ENCODE measurements at regions not wholly inside any gene's neighbourhood (a gene's known extent, or its start where the extent isn't known, plus 50 kb on each side); places are given as distances from the start of the nearest gene placed in this dataset.

GRCh38 chr6:147037881-147038280 lies 166.3 kb upstream of the STXBP5 start:
- Histone ChIP-seq H3K27ac (no peak overlapping the region), H3K4me1 (no peaks in the 10 kb centered on the region), H3K27me3 (no peaks in the 10 kb centered on the region), H3K4me3 (no peak overlapping the region), H3K36me3 (no peaks in the 10 kb centered on the region), H3K9me3 (no peaks in the 10 kb centered on the region)
- 40% methylated on average over 2 of the region's 2 CpGs for WGBS (ENCODE audit: insufficient coverage, low coverage, low lambda C conversion rate, missing lambda C conversion rate)
- ATAC-seq: no peak
- intact Hi-C loops (cut with DNase I): no loop called here
- no peak for TF ChIP-seq POLR2A (IDR thresholded peaks at IDR 0.05)
- no peak for DNase-seq

GRCh38 chr6:147040121-147040910 lies 163.9 kb upstream of the STXBP5 start:
- Histone ChIP-seq H3K27ac (no peak overlapping the region), H3K36me3 (no peaks in the 10 kb centered on the region), H3K27me3 (no peaks in the 10 kb centered on the region), H3K4me1 (no peaks in the 10 kb centered on the region), H3K9me3 (no peaks in the 10 kb centered on the region), H3K4me3 (no peak overlapping the region)
- ATAC-seq (no peak), DNase-seq (no peak)
- TF ChIP-seq CTCF (IDR thresholded peaks at IDR 0.05) (no peak), POLR2A (IDR thresholded peaks at IDR 0.05) (no peak)
- 47% methylated on average over 2 of the region's 2 CpGs for WGBS (ENCODE audit: insufficient coverage, low coverage, low lambda C conversion rate, missing lambda C conversion rate)
- intact Hi-C loops (cut with DNase I): no loop called here

GRCh38 chr6:147042679-147043078 lies 161.5 kb upstream of the STXBP5 start:
- Histone ChIP-seq H3K4me3 (no peak overlapping the region), H3K9me3 (no peaks in the 10 kb centered on the region), H3K27me3 (no peaks in the 10 kb centered on the region), H3K4me1 (no peaks in the 10 kb centered on the region), H3K36me3 (no peaks in the 10 kb centered on the region), H3K27ac (no peak overlapping the region)
- DNase-seq (no peak), ATAC-seq (no peak)
- no peak for TF ChIP-seq CTCF (IDR thresholded peaks at IDR 0.05)
- no peak for TF ChIP-seq POLR2A (IDR thresholded peaks at IDR 0.05)
- WGBS (ENCODE audit: insufficient coverage, low coverage, low lambda C conversion rate, missing lambda C conversion rate): 51% methylated on average over 2 of the region's 2 CpGs
- intact Hi-C loops (cut with DNase I): no loop called here

- intact Hi-C loops (cut with DNase I): no loop called here
- 82% methylated on average over 5 of the region's 5 CpGs for WGBS (ENCODE audit: insufficient coverage, low coverage, low lambda C conversion rate, missing lambda C conversion rate)
- no peak for ATAC-seq
- no peak for TF ChIP-seq CTCF (IDR thresholded peaks at IDR 0.05)
- Histone ChIP-seq H3K4me1 (no peaks in the 10 kb centered on the region), H3K27me3 (no peaks in the 10 kb centered on the region), H3K4me3 (no peak overlapping the region), H3K36me3 (no peaks in the 10 kb centered on the region), H3K27ac (no peak overlapping the region), H3K9me3 (no peaks in the 10 kb centered on the region)
- DNase-seq: no peak
Observed at GRCh38 chr6:147043994-147044477, 160.2 kb upstream of the STXBP5 start.

GRCh38 chr6:147046141-147046877 lies 157.9 kb upstream of the STXBP5 start:
- Histone ChIP-seq H3K36me3 (no peaks in the 10 kb centered on the region), H3K27ac (no peak overlapping the region), H3K9me3 (no peaks in the 10 kb centered on the region), H3K4me1 (no peaks in the 10 kb centered on the region), H3K27me3 (no peaks in the 10 kb centered on the region), H3K4me3 (no peak overlapping the region)
- intact Hi-C loops (cut with DNase I): no loop called here
- 30% methylated on average over 4 of the region's 4 CpGs for WGBS (ENCODE audit: insufficient coverage, low coverage, low lambda C conversion rate, missing lambda C conversion rate)
- TF ChIP-seq CTCF (IDR thresholded peaks at IDR 0.05) (no peak), POLR2A (IDR thresholded peaks at IDR 0.05) (no peak)
- no peak for ATAC-seq
- DNase-seq: no peak
